H1 (cell line): ENCODE measurements at regions not wholly inside any gene's neighbourhood (a gene's known extent, or its start where the extent isn't known, plus 50 kb on each side); places are given as distances from the start of the nearest gene placed in this dataset.

Experiments
- CTCF ChIA-PET: fragments of 300-600 bp; sonication (Branson Sonifier 250); formaldehyde crosslinking; loops from one replicate; lab custom pipeline; 2021; ENCODE audit not compliant: partially characterized antibody; lab: Charles Lee
- POLR2A ChIA-PET: fragments of 300-600 bp; sonication (Branson Sonifier 250); formaldehyde crosslinking; loops from one replicate; lab custom pipeline; 2021; ENCODE audit warnings: inconsistent platforms; ENCODE audit not compliant: partially characterized antibody; lab: Charles Lee
- DNase-seq, 2 experiments: peaks; one replicate each; pipeline versions ENCODE4 v3.0.0 to v3.0.0-alpha.2; 2010 to 2022; ENCODE audit warnings: low spot score in 2 of 2, low read depth in 1 of 2, mixed read lengths in 1 of 2
- FAIRE-seq: peaks from 2 replicates; lab custom pipeline; 2011; peaks lifted over from hg19 to GRCh38; lab: Jason Lieb, UNC
- H2AFZ ChIP-seq: 2 replicates; pipeline ENCODE4 v1.8.1; 2012; ENCODE audit warnings: low read length, inconsistent platforms
- H2AK5ac ChIP-seq: 2 replicates; pipeline ENCODE4 v1.6.1; 2013; ENCODE audit warnings: low read depth, low read length
- H2BK120ac ChIP-seq: replicated peaks from 2 replicates; pipeline ENCODE3; 2013; ENCODE audit warnings: low read depth, low read length, inconsistent platforms
- H2BK12ac ChIP-seq: 2 replicates; pipeline ENCODE4 v1.6.1; 2013; ENCODE audit warnings: low read depth, low read length
- H2BK15ac ChIP-seq: 2 replicates; pipeline ENCODE4 v1.6.1; 2013; ENCODE audit warnings: low read length
- H2BK20ac ChIP-seq: 2 replicates; pipeline ENCODE4 v1.6.1; 2013; ENCODE audit warnings: low read length
- H2BK5ac ChIP-seq: 2 replicates; pipeline ENCODE4 v1.6.1; 2013; ENCODE audit warnings: low read depth, low read length
- H3K14ac ChIP-seq: 2 replicates; pipeline ENCODE4 v1.6.1; 2013; ENCODE audit warnings: inconsistent platforms; ENCODE audit not compliant: insufficient read length
- H3K18ac ChIP-seq: 2 replicates; pipeline ENCODE4 v1.6.1; 2013; ENCODE audit warnings: low read length; ENCODE audit errors: extremely low read depth
- H3K23ac ChIP-seq: 2 replicates; pipeline ENCODE4 v1.6.1; 2013; ENCODE audit warnings: inconsistent platforms; ENCODE audit not compliant: insufficient read length
- H3K23me2 ChIP-seq: 2 replicates; pipeline ENCODE4 v1.6.1; 2013; ENCODE audit warnings: low read depth, low read length
- H3K27ac ChIP-seq: 2 replicates; pipeline ENCODE4 v1.6.1; 2011; ENCODE audit warnings: low read depth, low read length, inconsistent platforms
- H3K27me3 ChIP-seq, 4 experiments: replicated peaks in 1 of 4; 1 replicate in 1 of 4; 2 replicates in 3 of 4; pipeline versions ENCODE4 v1.6.1 to v1.8.1; 2011 to 2013; ENCODE audit warnings: low read length in 3 of 4, mild to moderate bottlenecking in 3 of 4, inconsistent platforms in 2 of 4, mixed read lengths in 2 of 4, moderate library complexity in 1 of 4; ENCODE audit not compliant: control insufficient read depth in 3 of 4, insufficient read depth in 3 of 4; ENCODE audit errors: extremely low read depth in 1 of 4
- H3K36me3 ChIP-seq, 4 experiments: 2 replicates each; pipeline versions ENCODE4 v1.6.1 to v1.8.1; 2011 to 2013; ENCODE audit warnings: mild to moderate bottlenecking in 4 of 4, low read length in 3 of 4, moderate library complexity in 2 of 4, control low read depth in 1 of 4, inconsistent platforms in 1 of 4; ENCODE audit not compliant: insufficient read depth in 4 of 4, control insufficient read depth in 2 of 4
- H3K4ac ChIP-seq: replicated peaks from 2 replicates; pipeline ENCODE3; 2013; ENCODE audit warnings: low read length, low read depth, mixed read lengths, inconsistent platforms; ENCODE audit not compliant: insufficient read length
- H3K4me1 ChIP-seq, 4 experiments: replicated peaks in 1 of 4; 1 replicate in 1 of 4; 2 replicates in 3 of 4; pipeline versions ENCODE4 v1.6.1 to v1.8.1; 2011 to 2013; ENCODE audit warnings: low read length in 3 of 4, inconsistent platforms in 2 of 4, mixed read lengths in 1 of 4; ENCODE audit not compliant: insufficient read depth in 4 of 4, control insufficient read depth in 3 of 4
- H3K4me2 ChIP-seq, 2 experiments: 2 replicates each; pipeline versions ENCODE4 v1.6.1 to v1.8.1; 2011 to 2013; ENCODE audit warnings: low read depth in 2 of 2, low read length in 2 of 2, control low read depth in 1 of 2, inconsistent platforms in 1 of 2, mild to moderate bottlenecking in 1 of 2; ENCODE audit not compliant: insufficient read depth in 1 of 2
- H3K4me3 ChIP-seq, 4 experiments: fragments of 200-600, 300-600 bp in 1 of 4; sonication (generic), shearing (Covaris generic), sonication (Bioruptor Twin) in 1 of 4; 2 replicates each; pipeline versions ENCODE4 v1.5.1 to v1.8.1; 2011 to 2016; ENCODE audit warnings: low read length in 4 of 4, low read depth in 3 of 4, control low read depth in 2 of 4, inconsistent platforms in 2 of 4, mild to moderate bottlenecking in 2 of 4, mixed read lengths in 1 of 4, moderate library complexity in 1 of 4; ENCODE audit not compliant: insufficient read depth in 2 of 4; ENCODE audit errors: extremely low read depth in 1 of 4
- H3K56ac ChIP-seq: replicated peaks from 2 replicates; pipeline ENCODE3; 2013; ENCODE audit warnings: low read depth, mild to moderate bottlenecking, mixed read lengths, low read length, inconsistent platforms; ENCODE audit not compliant: insufficient read length
- H3K79me1 ChIP-seq: 2 replicates; pipeline ENCODE4 v1.6.1; 2013; ENCODE audit warnings: low read depth, low read length, control low read depth
- H3K79me2 ChIP-seq, 2 experiments: 2 replicates each; pipeline versions ENCODE4 v1.6.1 to v1.8.1; 2012 to 2013; ENCODE audit warnings: low read length in 2 of 2, mild to moderate bottlenecking in 2 of 2, inconsistent platforms in 1 of 2; ENCODE audit not compliant: insufficient read depth in 2 of 2, control insufficient read depth in 1 of 2
- H3K9ac ChIP-seq, 4 experiments: replicated peaks in 1 of 4; 1 replicate in 1 of 4; 2 replicates in 3 of 4; pipeline versions ENCODE4 v1.6.1 to v1.8.1; 2011 to 2013; ENCODE audit warnings: low read depth in 3 of 4, low read length in 3 of 4, control low read depth in 2 of 4, mild to moderate bottlenecking in 2 of 4, moderate library complexity in 2 of 4, inconsistent platforms in 1 of 4; ENCODE audit errors: extremely low read depth in 1 of 4
- H3K9me3 ChIP-seq, 2 experiments: 2 replicates each; pipeline versions ENCODE4 v1.6.1 to v1.8.1; 2012 to 2013; ENCODE audit warnings: mild to moderate bottlenecking in 2 of 2, moderate library complexity in 2 of 2, control low read depth in 1 of 2, inconsistent platforms in 1 of 2, low read depth in 1 of 2, low read length in 1 of 2, mixed read lengths in 1 of 2; ENCODE audit not compliant: insufficient read depth in 2 of 2
- H4K20me1 ChIP-seq, 2 experiments: replicated peaks in 1 of 2; 2 replicates each; pipeline versions ENCODE3 to v1.8.1; 2011 to 2013; ENCODE audit warnings: inconsistent platforms in 2 of 2, low read length in 2 of 2, mild to moderate bottlenecking in 1 of 2; ENCODE audit not compliant: insufficient read depth in 2 of 2, control insufficient read depth in 1 of 2
- H4K5ac ChIP-seq: 2 replicates; pipeline ENCODE4 v1.6.1; 2013; ENCODE audit warnings: low read length, low read depth, mixed read lengths, inconsistent platforms; ENCODE audit not compliant: insufficient read length
- H4K8ac ChIP-seq: 2 replicates; pipeline ENCODE4 v1.8.0; 2013; ENCODE audit warnings: mild to moderate bottlenecking, moderate library complexity, low read length, inconsistent platforms; ENCODE audit not compliant: insufficient read depth; ENCODE audit errors: extremely low read depth
- H4K91ac ChIP-seq: replicated peaks from 2 replicates; pipeline ENCODE3; 2013; ENCODE audit warnings: low read length, mixed read lengths, inconsistent platforms; ENCODE audit not compliant: insufficient read length
- ASH2L ChIP-seq: fragments of 200-600, 300-600 bp; sonication (generic); IDR thresholded peaks from one replicate; pipeline ENCODE4 v1.7.1; 2017; ENCODE audit warnings: low read length
- BRCA1 ChIP-seq: IDR thresholded peaks from 2 replicates; pipeline ENCODE4 v1.6.1; 2012; ENCODE audit warnings: low read depth, low read length, improper control_type of control experiment
- CEBPB ChIP-seq: IDR thresholded peaks from 2 replicates; pipeline ENCODE4 v1.6.1; 2012; ENCODE audit warnings: low read depth, low read length
- EP300 ChIP-seq, 2 experiments: IDR thresholded peaks; 1 replicate in 1 of 2; 2 replicates in 1 of 2; pipeline ENCODE4 v1.6.1; 2011 to 2012; ENCODE audit warnings: low read depth in 2 of 2, low read length in 2 of 2, mild to moderate bottlenecking in 2 of 2, borderline replicate concordance in 1 of 2, inconsistent platforms in 1 of 2, moderate library complexity in 1 of 2
- EZH2 ChIP-seq: fragments of 200-600 bp; sonication (generic); IDR thresholded peaks from 2 replicates; pipeline ENCODE4 v1.7.1; 2012; ENCODE audit warnings: low read depth, mild to moderate bottlenecking, moderate library complexity, low read length, inconsistent platforms; ENCODE audit not compliant: severe bottlenecking
- KDM1A ChIP-seq: fragments of 200-600, 300-600 bp; sonication (generic); IDR thresholded peaks from 2 replicates; pipeline ENCODE4 v1.7.1; 2016; ENCODE audit warnings: mild to moderate bottlenecking, low read length, borderline replicate concordance
- NANOG ChIP-seq: IDR thresholded peaks from 2 replicates; pipeline ENCODE4 v1.6.1; 2011; ENCODE audit warnings: low read length, low read depth, mild to moderate bottlenecking, inconsistent platforms; ENCODE audit not compliant: insufficient read depth, poor library complexity, severe bottlenecking
- RNF2 ChIP-seq: fragments of 200-900, 300-1000 bp; sonication (generic); IDR thresholded peaks from 2 replicates; pipeline ENCODE4 v1.7.1; 2016; ENCODE audit warnings: borderline replicate concordance, low read depth, mild to moderate bottlenecking, antibody characterized with exemption, low read length; ENCODE audit not compliant: poor library complexity, severe bottlenecking; ENCODE audit errors: missing control alignments
- RXRA ChIP-seq: IDR thresholded peaks from 2 replicates; pipeline ENCODE4 v1.6.1; 2011; ENCODE audit warnings: low read depth, mild to moderate bottlenecking, low read length, moderate library complexity; ENCODE audit not compliant: insufficient read depth
- SIN3A ChIP-seq, 2 experiments: IDR thresholded peaks in 1 of 2; conservative IDR thresholded peaks in 1 of 2; 2 replicates each; pipeline ENCODE4 v1.6.1; 2011 to 2012; ENCODE audit warnings: low read length in 2 of 2, improper control_type of control experiment in 1 of 2, low read depth in 1 of 2, mild to moderate bottlenecking in 1 of 2
- SIRT6 ChIP-seq: IDR thresholded peaks from one replicate; pipeline ENCODE4 v1.7.1; 2012; ENCODE audit warnings: low read length, inconsistent platforms
- SRF ChIP-seq: IDR thresholded peaks from 2 replicates; pipeline ENCODE4 v1.6.1; 2011; ENCODE audit warnings: mild to moderate bottlenecking, low read depth, low read length, moderate library complexity
- TEAD4 ChIP-seq: IDR thresholded peaks from 2 replicates; pipeline ENCODE4 v1.6.1; 2012; ENCODE audit warnings: low read depth, low read length, inconsistent platforms, mixed read lengths
- WGBS, 2 experiments: shearing (Covaris generic) in 1 of 2; methylation state at CpG; one replicate each; pipeline versions ENCODE4 v1.1.6 to v1.1.7; 2013 to 2015; ENCODE audit warnings: low lambda C conversion rate in 2 of 2, mixed read lengths in 2 of 2, inconsistent platforms in 1 of 2, low coverage in 1 of 2, missing lambda C conversion rate in 1 of 2; ENCODE audit not compliant: insufficient replicate concordance in 2 of 2, insufficient coverage in 1 of 2, insufficient read length in 1 of 2; ENCODE audit errors: extremely low coverage in 1 of 2, missing lambda C conversion rate in 1 of 2; 5-methylcytosine and 5-hydroxymethylcytosine counted together

DNA sequence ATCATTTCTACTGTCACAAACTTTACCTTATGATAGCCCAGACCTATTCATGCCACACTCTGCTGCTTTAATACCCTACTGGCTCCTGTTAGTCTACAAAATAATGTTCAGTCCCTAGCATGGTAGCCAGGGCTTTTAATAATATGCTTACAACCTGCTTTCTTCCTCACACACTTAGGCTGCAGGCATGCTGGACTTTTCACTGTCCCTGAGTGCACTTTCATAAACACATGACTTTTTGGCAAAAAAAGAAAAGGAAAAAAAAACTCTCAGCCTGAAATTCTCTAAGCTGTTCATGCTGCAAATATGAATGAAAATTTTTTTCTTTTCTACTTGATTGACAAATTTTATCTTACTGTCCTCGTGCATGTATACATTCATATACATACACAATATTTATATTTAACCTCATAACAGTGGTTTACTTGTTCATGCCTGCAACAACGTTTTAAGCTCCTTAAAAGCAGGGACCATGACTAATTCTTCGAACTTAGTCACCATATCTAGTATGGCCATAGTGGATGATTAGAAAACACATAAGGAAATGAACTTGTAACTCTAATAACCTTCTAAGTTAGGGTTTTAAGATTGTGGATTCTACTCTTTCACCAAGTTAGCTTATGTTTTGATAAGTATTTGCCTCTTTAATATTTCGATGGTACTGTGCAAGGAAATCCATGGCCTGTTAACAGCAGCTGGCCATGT lies 229.5 kb downstream of the SPCS3 start:
- Histone ChIP-seq H3K79me1 (no peaks in the 10 kb centered on the region), H4K5ac (no peak overlapping the region), H2BK12ac (no peak overlapping the region), H3K4me1 (no peaks in the 10 kb centered on the region), H2BK120ac (no peak overlapping the region), H2AK5ac (no peak overlapping the region), H2BK15ac (no peak overlapping the region), H3K23me2 (no peaks in the 10 kb centered on the region), H3K56ac (no peak overlapping the region), H4K20me1 (no peaks in the 10 kb centered on the region), H3K79me2 (no peaks in the 10 kb centered on the region), H3K9me3 (no peaks in the 10 kb centered on the region), H3K36me3 (no peaks in the 10 kb centered on the region), H4K8ac (no peak overlapping the region), H3K14ac (no peak overlapping the region), H3K27me3 (no peaks in the 10 kb centered on the region), H2BK5ac (no peak overlapping the region), H3K4me3 (no peak overlapping the region), H3K9ac (no peak overlapping the region), H3K4me2 (no peak overlapping the region), H3K4ac (no peak overlapping the region), H3K23ac (no peak overlapping the region), H2AFZ (no peak overlapping the region), H3K18ac (no peak overlapping the region), H4K91ac (no peak overlapping the region), H2BK20ac (no peak overlapping the region), H3K27ac (no peak overlapping the region)
- 85% methylated on average over 4 of the region's 4 CpGs; no CpG with 5 or more reads in 1 of the 2 experiments for WGBS, 2 experiments
- no peak for DNase-seq
- ChIA-PET CTCF (interaction anchor here (0.6 to 0.8 kb wide), 3 partner anchors 34 to 1039 kb away, joined by 3 to 4 read pairs (median 3); no protein-coding TSS in a partner anchor), POLR2A (no interaction called here)
- FAIRE-seq = no peak
- TF ChIP-seq TEAD4 = no peak
- no peak for TF ChIP-seq NANOG
- TF ChIP-seq CEBPB = no peak
- TF ChIP-seq RXRA = no peak
- TF ChIP-seq SIN3A (conservative IDR thresholded peaks at IDR 0.05 in 1 of 2, IDR thresholded peaks at IDR 0.05 in 1 of 2; ENCODE audit: low read depth in 1 of 2, low read length in 2 of 2) = no peak
- no peak for TF ChIP-seq RNF2
- TF ChIP-seq KDM1A = no peak
- no peak for TF ChIP-seq EZH2
- TF ChIP-seq SIRT6 = no peak
- no peak for TF ChIP-seq SRF
- TF ChIP-seq ASH2L = no peak
- no peak for TF ChIP-seq EP300 (IDR thresholded peaks at IDR 0.05; ENCODE audit: borderline replicate concordance in 1 of 2, low read depth in 2 of 2, low read length in 2 of 2)
- TF ChIP-seq BRCA1 = no peak
